Left kidney (tissue), 1 donor: ENCODE measurements at regions not wholly inside any gene's neighbourhood (a gene's known extent, or its start where the extent isn't known, plus 50 kb on each side); places are given as distances from the start of the nearest gene placed in this dataset.

Experiments
- DNase-seq: peaks from one replicate; pipeline ENCODE4 v3.0.0-alpha.2; 2013

DNA sequence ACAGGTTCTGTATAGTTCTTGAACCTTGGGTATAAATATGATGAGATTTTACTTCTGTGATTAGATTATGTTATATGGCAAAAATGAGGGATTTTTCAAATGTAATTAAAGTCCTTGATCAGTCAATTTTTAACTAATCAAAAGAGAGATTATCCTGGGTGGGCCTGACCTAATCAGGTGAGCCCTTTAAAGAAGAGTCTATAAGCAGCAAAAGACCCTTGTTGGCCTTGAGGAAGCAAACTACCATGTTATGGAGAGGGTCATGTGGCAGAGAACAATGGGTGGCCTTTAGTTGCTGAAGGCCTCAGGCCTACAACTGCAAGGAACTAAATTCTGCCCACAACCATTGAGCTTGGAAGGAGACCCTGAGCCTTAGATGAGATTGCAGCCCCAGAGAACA lies 102.5 kb upstream of the RIPOR2 start:
- no peak for DNase-seq

DNA sequence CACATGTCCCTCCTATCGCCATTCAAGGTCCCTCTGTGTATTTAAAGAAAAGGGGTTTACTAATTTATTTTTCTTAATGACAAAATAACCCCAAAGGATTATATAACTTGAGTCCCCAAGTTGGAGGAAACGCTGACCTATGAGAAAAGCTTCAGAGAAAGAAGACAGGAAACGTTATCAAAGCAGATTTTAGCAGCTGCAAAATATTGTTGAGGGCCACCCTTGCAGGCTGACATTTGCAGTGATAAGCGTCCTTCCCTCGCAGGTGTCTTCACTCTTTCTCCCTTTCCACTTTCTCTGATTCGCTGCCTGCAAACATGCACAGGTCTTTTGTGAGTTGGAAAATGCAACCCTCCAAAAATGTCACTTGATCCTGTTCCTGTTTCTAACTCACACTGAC lies 103.2 kb upstream of the RIPOR2 start:
- no peak for DNase-seq

DNA sequence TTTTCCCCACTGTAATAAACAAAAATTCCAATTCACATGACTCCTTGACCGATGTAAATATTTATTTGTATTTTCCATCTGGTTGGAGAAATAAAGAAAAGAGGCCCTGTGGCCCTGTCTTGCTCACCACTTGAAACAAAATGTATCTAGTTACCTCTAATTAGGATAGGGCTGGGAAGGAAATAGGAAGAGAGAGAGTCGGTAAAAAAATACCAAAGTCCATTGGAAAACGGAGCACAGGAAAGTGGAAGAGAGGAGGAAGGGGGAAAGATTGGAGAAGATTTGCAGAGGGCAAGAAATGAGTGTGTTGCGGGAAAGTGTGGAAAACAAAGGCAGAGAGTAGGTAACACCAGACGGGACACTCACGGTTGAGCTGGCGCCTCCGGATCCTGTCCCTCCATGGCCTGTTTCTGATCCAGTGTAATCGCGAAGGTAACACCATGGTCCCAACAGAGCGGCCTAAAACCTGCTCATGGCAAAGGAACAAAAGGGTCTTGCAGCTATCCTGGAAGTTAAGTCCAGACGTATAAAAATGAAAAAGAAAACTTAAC lies 105.8 kb upstream of the RIPOR2 start:
- DNase-seq: no peak

DNA sequence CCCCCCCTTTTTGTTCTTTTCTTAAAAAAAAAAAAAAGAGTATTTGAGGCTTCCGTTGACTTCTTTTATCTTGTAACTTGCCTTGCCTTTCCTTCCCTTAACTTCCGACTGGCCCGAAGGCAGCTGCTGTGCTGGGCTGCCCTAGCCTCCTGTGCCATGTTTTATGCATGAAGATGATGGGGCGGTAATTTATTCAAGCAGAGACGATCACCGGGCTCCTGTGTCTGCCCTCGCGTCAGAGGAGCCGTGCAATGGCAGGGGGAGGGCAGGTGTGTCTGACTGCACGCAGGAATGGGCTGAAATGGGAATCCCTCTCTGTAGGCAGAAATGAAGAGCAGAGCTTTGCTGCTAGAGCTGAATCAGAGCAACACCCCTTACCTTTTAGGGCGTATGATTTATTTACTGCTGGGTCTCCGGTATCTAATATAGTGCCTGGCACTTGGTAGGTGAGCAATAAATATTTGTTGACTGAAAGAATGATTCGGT lies 106.3 kb upstream of the RIPOR2 start:
- no peak for DNase-seq

DNA sequence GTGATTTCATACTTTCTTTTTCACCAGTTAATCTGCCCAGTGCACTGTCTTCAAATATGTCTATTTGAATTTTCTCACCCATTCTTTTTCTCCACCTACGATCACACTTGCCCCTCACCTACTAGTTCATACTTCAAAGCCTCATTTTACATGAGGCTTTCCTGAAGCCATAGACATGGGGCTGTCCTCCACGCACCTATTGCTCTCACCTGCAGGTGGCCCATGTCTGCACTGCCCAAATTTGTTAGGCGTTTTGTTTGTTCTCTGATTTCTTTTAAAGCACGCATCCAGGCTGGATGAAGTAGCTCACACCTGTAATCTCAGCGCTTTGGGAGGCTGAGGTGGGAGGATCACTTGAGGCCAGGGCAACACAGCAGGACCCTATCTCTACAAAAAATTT lies 106.8 kb upstream of the RIPOR2 start:
- DNase-seq: no peak

DNA sequence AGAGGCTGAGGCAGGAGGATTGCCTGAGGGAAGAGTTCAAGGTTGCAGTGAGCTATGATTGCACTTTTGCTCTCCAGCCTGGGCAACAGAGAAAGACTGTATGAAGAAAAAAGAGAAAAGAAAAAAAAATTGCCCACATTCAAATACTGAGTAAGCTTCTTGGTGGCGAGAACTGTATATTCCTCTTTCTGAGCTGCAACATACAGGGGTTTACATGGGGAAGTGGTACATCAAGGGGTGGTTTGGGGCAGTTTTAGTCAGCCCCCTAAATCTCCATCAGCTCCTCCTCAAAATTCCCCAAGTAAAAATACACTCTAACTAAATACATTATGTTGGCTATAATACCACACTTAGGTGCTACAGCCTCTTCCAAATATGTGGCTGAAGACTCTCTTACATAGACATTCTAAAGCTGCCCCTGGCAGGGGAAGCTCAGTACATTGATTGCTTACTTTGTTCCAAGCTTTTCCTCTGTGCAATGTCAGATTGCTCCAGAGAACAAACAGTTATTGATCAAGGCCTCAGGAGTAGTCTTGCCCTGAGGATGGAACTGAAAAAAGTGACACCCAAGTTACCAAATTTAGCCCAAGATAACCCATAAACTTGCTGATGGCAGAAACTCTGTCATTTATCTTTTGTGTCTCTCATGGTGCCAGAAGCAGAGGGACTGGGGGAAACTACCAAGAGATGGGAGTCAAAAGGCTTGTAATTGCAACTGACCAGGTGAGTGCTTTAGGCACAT lies 107.4 kb upstream of the RIPOR2 start:
- no peak for DNase-seq

DNA sequence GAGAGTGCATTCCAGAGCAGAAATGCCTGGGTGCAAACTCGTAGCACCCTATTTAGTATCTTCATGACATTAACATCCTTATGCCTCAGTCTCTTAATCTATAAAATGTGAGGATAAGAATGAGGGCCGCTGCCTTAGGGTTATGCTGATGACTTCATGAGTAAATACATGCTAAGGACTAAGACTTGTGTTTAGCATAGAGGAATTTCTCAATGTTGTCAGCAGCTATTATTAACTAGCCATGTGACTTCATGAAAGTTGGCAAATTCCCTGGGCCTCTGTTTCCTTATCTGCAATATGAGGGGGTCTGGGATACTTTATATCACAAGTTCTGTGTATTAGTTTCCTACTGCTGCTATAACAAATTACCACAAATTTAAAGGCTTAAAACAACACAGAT lies 108.1 kb upstream of the RIPOR2 start:
- no peak for DNase-seq

DNA sequence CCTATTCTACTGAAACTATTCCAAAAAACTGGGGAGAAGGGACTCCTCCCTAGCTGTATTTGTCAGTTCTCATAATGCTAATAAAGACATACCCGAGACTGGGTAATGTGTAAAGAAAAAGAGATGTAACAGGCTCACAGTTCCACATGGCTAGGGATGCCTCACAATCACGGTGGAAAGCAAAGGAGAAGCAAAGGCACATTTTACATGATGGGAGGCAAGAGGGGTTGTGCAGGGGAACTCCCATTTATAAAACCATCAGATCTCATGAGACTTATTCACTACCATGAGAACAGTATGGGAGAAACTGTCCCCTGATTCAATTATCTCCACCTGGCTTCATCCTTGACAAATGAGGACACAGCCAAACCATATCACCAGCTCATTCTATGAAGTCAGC lies 111.2 kb upstream of the RIPOR2 start:
- no peak for DNase-seq

DNA sequence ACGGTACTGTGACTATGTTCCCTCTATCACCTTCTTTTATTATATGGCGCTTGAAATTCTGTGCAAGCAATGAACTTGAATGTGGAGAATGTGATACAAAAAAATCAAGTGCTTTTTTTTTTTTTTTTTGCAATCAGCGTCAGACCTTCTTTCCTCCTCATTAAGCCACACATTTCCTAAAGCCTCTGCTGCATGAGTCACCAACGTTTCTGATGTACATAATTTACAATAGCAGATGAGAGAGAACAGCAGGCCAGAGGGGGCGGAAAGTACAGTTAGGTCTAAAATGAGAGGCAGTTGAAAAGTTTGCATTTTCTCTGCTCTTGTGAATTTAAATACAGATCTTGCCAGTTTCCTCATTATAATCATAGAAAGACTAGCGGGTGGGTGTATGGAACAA lies 114.6 kb upstream of the RIPOR2 start:
- DNase-seq: no peak

DNA sequence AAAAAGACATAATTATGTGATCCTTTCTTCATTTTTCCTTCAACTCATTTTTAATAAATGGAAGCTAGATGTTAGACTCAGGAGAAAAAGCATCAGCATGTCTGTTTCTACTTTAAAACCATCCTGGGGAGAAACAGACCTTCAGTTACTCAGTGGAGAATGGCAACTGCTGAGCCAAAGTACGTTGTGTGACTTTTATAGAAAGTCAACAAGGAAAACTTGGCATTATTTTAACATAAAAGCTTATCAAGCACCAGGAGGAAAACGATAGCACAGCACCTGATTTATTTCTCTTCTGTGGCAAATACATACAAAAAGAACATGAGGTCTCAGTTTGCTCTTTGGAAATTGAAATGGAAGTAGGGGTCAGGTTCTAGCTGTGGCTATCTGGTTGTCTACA lies 115.3 kb upstream of the RIPOR2 start:
- no peak for DNase-seq

DNA sequence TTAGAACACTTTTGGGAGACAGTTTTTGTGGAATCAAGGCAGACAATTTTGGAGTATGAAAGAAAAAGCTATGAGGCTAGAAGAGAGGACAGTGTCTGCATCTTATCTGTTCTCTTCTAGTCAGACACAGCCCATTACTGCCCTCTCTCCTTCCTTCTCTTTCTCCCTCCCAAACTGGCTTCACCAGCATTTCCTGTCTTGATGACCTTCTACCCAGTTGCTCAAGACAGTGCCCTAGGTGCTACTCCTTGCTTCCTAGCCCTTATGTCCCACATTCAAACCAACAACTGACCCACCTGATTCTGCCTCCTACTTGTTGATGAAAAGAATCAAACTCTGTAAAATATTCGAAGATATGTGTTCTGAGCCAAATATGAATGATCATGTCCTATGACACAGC lies 116.4 kb upstream of the RIPOR2 start:
- no peak for DNase-seq

DNA sequence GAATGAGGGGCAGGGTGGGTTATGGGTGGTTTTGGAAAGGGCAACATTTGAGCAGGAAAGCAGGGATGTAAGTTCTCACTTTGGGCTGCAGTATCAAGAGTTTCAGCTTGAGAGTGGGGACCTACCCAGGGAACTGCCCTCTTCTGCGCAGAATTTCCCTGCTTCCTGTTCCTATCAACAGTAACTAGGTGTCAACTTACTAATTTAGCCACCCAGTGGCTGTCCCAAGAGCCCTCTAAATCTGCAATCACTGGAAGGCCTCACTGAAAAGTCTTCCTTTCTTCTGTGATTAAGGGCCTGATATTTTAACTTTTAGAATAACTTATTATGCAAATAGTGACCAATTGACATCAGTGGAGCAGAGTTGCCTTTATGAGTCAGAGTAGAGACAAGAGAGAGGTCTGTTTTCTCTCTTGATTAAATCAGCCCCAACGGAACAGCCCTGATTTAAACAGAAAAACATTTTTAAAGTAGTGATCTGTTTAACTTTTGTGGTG lies 118.2 kb upstream of the RIPOR2 start:
- DNase-seq: no peak

DNA sequence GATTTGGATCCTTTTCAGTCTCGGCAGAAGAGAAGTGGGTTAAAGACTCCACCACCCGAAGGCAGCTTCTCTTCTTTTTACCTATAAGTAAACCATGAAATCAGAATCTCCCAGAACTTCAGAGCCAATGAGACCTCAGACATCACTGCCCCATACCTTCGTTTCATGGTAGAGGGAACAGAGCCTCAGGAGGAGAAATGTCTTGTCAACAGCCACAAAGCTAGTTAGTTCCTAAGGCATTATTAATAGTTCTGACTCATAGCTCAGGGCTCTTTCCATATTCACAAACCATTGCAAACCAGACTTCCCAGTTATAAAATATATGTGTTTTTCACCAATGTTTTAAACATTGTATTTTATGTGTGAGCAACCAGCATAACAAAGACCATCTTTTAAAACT lies 118.7 kb upstream of the RIPOR2 start:
- DNase-seq: no peak

DNA sequence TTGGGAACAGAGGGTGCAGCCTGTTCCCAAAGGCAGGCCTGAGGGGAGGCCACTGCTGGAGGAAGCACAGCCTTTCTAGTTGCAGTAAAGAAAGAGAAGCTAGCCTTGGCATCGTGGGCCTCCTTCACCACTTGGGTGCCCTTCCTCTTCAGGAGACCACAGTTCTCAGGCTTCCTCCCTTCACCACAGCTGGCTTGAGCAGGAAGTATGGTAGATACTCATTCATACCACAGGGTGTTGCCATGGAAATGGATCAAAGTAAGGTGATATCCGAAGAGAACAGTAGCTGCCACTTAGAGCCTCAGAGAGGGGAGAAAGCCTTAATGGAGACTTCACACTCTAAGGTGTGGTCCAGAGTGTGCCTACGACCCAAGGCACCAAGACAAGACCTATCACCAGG lies 120.4 kb upstream of the RIPOR2 start:
- DNase-seq: no peak

DNA sequence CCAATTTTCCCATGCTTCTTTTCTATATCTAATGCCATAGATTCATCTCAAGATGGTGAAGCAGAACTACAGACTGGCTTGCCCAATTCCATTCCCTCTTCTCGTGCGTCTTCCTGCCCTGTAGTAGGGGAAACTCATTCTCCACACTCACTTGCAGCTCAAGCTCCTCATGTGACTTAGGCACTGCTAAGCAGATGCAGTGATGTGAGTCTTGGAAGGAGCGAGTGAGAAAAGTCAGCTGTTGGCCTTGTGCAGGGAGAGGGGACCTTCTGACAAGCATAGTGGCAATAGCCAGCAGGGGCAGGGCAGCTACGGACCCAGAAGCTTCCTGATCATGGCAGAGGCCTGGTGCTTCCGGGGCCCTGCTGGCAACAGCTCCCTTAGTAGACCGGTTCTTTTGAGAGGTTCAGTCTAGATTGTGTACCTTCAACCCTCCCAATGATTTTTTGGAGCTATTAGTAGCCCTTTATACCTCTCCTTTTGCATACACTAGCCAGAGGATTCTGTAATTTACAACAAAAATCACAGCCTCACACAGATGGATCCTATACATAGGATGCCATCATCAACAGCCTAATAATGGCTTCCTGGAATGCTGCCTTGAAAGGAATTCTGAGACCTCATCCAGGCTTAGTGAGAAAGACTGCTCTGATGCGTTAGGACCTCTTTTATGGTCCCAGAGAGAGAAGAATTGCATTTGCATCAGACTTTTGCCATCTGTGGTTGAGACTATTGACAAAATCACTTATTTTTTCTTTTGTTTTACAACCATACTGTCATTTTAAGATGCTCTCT lies 121.5 kb upstream of the RIPOR2 start:
- DNase-seq: no peak

DNA sequence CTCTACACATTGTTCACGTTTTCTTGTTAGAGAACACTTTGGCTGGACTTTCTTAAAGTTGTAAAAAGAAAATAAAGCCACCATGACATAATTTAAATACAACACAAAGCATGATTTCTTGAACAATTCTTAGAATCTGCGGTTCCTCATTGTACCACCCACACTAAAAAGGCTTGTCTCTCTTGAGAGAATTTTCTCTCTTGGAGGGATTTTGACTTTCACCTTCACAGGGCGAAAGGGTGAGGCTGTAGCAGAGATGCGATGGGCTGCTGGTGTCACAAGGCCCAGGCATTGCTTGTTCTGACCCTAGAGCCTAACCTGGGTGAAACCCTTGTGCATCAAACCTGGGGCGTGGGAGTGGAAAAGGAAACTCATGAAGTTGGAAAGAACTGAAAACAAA lies 122.7 kb upstream of the RIPOR2 start:
- DNase-seq: no peak

DNA sequence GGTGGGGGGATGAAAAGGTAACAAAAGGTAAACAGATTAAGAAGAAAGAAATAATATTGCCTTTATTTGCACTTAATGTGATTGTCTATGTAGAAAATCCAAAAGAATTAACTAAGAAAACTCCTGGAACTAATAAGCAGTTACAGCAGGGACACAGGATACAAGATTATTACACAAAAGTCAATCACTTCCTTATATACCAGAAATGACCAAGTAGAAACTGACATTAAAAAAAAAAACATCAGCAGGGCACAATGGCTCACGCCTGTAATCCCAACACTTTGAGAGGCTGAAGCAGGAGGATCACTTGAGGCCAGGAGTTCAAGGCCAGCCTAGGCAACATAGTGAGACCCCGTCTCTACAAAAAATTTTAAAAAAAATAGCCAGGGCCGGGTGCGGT lies 123.2 kb upstream of the RIPOR2 start:
- DNase-seq: no peak

DNA sequence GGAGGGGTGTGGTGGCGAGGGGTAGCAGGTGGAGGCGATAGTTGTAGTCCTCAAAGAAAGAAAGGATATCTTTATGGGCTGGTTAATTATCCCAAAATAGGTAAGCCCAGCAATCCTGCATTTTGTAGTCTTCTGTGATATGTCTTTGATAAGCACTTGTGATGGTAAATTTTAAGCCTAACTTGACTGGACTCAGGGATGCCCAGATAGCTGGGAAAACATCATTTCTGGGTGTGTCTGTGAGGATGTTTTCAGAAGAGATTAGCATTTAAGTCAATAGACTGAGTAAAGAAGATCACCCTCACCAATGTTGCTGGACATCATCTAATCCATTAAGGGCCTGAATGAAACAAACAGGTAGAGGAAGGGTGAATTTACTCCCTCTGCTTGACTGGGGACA lies 124.8 kb upstream of the RIPOR2 start:
- no peak for DNase-seq

DNA sequence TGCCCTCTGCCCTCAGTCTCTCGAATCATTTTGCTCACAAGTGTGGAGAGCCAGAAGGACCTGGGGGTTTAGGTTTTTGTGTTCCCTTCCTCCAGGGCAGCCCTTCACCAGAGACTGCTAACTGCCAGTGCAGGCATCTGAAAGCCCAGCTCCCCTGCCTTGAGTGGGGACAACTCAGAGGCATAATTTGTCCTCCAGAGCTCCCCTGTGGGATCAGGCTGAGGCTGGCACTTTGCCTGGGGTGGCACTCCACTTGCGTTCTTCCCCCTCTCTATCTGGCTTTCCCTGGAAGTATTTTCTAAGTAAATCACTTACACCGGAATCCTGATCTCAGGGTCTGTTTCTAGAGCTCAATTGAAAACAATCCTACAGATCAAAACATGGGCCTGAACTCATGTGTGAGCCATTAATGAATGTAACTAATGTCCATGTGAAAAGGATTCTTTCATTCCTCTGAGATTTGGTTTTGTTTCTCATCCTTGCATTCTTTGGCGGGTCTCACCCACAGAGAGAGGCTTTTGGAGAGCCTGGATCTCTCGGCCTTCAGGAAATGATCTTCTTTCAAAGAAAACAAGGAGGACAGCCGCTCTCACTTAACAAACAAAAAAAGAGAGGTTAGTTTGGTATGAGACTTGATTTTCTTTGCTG lies 125.7 kb upstream of the RIPOR2 start:
- DNase-seq: no peak

DNA sequence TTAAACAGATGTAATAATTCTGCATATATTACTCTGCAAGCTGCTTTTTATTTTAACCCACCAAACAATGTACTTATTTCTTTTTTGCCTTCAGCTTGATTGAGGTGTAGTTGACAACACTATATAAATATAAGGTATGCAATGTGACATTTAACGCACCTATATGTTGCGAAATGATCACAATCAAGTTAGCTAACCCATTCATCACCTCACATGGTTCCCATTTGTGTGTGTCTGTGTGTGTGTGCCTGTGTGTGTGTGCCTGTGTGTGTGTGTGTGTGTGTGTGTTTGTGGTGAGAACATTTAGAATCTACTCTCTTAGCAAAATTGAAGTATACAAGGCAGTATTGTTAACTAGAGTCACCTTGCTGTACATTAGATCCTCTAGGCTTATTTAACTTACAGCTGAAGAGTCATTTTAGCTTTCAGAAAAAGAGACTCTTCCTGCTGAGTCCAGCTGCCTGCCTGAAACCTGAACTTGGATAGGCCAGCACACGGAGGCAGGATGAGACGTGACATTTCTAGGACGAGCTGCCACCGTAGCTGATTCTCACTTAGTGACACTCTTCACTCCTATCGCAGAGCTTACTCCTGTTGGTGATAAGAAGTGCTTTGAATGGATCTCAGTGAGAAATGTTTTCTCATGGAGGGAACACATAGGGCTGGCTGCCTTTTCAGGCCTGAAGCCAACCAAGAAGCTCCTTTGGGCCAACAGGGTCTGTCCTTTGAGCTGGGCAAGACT lies 126.5 kb upstream of the RIPOR2 start:
- DNase-seq: no peak

DNA sequence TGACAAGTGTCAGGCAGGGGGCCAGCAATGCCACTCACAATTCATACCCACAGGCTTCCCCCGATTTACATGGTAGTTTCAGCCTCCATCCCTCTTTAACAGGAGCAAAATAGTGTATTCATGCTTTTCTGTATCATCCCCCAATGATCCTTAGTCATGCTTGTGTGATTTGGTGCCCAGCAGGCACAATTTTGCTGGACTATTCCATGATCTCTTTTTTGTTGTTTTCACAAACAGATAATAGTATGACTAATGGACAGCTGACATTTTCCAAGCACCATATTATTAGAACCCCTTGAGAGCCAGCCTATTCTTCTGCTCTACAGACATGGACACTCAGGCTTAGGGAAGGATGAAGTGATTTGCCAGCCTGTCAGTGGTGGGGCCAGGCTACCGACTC lies 128.2 kb upstream of the RIPOR2 start:
- no peak for DNase-seq

DNA sequence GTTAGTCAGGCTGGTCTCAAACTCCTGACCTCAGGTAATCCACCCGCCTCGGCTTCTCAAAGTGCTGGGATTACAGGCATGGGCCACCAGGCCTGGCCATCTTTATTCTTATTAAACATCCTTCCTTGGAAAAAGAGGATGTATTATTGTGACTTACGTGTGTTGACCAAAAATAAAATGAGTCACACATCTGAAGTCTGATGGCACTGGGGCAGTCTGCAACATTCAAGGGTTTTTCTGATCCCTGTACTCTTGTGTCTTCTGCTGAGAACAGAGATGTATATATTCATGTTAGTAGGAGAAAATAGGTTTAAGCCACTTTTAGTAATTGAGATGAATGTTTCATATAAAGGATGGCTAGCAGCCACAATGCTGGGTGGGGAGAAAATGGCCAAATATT lies 129.9 kb upstream of the RIPOR2 start:
- DNase-seq: no peak
